Epidermal melanocyte (primary cell): ENCODE measurements at regions not wholly inside any gene's neighbourhood (a gene's known extent, or its start where the extent isn't known, plus 50 kb on each side); places are given as distances from the start of the nearest gene placed in this dataset.
"Not testable (repeated sequence)": the region's sequence is repeated elsewhere in the genome, so short reads cannot be mapped to it uniquely, and the experiment has no call there.

ENCODE experiments used
- DNase-seq: peaks from one replicate; pipeline ENCODE4 v3.0.0; 2011; ENCODE audit warnings: low spot score; ENCODE audit not compliant: insufficient read length

GRCh38 chr18:10114717-10115463 is 201.1 kb downstream of the VAPA start:
- no peak for DNase-seq

DNA sequence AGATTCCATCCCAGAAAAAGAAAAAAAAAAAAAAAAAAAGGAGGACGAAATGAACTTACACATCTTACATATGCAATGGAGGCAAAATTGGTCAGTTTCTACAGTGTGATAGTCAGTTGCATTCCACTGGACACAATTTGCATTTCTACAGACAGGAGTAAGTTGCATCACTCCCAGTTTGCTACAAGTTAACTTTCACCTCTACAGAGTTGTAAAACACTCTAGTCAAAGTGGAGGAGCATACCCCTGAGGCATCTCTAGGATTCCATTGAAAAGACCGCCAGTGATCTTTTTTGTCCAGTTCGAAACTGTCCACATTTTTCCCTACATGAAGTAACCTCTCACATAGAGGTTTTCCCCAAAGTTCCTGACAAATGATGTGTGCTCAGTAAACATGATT is 202.8 kb downstream of the VAPA start:
- DNase-seq, result no peak

DNA sequence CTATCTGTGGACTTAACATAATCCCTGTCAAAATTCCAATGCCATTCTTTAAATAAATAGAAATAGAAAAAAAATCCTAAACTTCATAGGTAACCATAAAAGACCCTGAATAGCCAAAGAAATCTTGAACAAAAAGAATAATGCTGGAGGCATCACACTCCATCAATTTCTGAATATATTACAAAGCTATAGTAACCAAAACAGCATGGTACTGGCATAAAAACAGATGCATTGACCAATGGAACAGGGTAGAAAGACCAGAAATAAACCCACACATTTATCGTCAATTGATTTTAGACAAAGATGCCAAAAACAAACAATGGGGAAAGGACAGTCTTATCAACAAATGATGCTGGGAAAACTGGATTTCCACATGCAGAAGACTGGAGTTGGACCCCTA is 205.7 kb downstream of the VAPA start:
- DNase-seq, result no peak

DNA sequence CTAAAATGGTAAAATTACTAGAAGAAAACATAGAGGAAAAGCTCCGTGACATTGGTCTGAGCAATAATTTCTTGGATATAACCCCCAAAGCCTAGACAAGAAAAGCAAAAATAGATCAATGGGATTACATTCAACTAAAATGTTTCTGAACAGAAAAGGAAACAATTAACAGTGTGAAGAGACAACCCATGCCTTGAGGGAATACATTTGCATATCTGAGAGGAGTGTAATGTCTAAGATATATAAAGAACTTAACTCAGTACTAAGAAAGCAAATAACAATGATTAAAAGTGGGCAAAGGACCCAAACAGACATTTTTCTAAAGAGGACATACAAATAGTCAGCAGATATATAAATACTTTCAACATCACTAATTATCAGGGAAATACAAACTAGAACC is 206.2 kb downstream of the VAPA start:
- DNase-seq, result no peak

DNA sequence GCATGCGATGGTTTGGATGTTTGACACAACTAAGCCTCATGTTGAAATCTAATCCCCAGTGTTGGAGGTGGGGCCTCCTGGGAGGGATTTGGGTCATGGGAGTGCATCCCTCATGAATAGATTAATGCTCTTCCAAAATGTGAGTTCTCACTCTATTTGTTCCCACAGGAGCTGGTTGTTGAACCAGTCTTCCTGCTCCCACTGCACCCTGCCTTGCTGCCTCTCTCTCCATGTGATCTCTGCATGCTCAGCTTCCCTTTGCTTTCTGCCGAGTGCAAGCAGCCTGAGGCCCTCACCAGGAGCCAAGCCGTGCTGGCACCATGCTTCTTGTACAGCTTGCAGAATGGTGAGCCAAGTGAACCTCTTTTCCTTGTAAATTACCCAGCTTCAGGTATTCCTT is 206.8 kb downstream of the VAPA start:
- no peak for DNase-seq

DNA sequence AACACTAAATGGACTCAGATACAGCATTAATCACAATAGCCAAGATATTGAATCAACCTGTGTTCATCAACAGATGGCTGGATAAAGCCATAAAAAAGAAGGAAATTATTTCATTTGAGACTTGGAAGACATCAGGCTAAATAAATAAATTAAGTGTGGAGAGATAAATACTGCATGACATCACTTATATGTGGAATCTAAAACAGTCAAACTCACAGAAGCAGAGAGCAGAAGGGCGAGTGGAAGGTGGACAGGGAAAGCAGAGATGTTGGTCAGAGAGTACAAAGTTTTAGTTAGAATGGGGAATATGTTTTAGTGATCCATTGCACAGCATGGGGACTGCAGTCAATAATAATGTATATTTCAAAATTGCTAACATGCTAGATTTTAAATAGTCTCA is 207.2 kb downstream of the VAPA start:
- no peak for DNase-seq

DNA sequence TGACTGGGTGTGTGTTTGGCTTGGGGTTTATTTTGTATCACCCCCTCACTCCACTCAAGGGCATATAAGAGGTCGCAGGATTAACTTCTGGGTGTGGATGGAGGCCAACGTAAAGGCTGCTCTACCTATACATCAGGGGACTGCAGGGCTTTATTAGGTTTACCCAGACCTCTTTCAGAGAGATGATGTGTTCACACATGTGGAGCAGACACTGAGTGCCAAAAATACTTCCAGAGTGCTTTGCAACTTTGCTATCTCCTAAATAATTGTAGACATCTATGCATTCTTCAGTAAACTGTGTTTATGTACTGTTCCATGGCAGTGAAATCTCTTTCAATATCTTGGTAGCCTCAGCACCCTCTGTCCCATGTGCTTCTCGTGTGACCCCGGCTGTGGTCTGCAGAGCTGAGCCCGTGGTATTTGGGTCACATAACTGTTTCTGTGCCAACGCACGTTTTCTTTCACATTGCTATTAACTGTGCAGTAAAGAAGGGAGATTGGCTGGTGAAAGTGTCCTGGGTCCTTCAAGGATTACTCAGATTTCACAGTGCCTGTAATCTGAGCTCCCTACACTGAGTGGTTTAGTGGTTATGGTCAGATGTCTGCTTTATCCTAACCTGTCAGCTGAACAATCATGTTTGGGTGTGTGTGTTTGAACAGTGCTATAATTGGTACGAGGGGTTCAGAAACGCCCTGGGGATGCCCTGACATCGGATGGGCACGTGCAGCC is 208.1 kb downstream of the VAPA start:
- DNase-seq, result peak; percentile 77

- no peak for DNase-seq
These were observed 209.5 kb downstream of the VAPA start for GRCh38 chr18:10122988-10123950.

GRCh38 chr18:10124071-10124470 is 210.3 kb downstream of the VAPA start:
- DNase-seq, result no peak

- no peak for DNase-seq
These were observed 210.7 kb downstream of the VAPA start for GRCh38 chr18:10124557-10124956.

DNA sequence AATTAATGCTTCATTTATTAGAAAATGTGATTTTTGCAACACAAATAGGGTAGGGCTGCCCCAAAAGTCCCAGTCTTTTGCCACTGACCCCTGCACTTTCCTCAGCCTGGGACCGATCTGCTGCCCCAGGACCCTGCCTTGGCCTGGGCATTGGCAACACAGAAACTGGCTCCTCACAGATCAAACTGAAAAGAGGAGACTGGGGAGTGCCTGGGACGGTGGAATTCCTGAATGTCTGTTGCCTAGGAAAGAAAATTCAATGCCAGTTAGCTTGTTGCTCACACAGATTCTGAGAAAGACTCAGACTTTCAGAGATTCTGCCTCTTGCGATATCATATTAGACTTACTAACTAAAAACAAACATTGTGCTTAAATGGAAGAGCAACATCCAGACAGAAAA is 211.2 kb downstream of the VAPA start:
- no peak for DNase-seq

- no peak for DNase-seq
These were observed 213.9 kb downstream of the VAPA start for GRCh38 chr18:10127729-10128128.

- no peak for DNase-seq
These were observed 215.2 kb downstream of the VAPA start for GRCh38 chr18:10128921-10129501.

- no peak for DNase-seq
These were observed 216.8 kb downstream of the VAPA start for GRCh38 chr18:10130606-10131005.

GRCh38 chr18:10131081-10131459 is 217.3 kb downstream of the VAPA start:
- DNase-seq, result no peak

DNA sequence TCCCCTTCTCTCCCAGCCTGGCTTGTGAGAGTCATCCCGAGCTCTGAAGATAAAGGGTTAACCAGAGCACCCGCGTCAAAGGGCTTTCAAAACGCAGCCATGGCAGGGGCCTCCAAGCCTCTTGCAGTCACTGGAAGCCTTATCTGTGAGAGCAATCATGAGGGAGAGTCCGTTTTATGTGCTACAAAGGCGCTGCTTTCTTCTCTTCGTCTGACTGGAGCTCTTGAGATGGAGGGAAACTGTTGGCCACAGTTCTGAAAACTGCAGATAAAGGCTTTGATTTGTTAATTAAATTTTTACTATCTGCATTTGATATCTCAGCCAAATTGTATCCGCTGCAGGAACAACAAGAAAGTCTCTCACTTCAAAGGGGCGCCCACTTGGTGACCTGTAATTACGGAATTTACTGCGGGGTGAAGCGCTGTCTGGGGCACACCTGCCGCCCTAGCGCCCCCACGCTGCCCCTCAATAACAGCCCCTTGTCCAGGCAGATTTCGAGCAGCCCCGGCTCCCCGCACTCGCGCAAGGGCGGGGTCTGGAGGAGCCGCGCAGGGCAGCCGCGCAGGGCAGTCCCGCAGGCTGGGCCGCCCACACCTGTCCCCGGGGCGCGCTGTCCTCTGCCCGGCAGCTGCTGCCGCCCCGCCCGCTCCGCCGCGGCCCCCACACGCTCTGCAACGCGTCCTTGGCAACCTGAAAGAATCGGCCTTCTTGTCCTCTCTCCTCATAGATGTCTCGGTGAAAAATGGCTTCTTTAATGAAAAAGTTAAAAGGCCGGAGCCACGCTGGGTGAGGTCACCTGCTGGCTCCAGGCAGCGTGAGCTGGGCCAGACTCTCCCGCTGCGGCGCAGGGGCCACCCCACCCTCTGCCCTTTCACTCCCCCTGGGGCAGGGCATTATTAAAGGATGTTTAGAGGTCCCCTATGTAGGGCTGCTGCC is 217.9 kb downstream of the VAPA start:
- DNase-seq, result no peak

GRCh38 chr18:10133516-10133915 is 219.7 kb downstream of the VAPA start:
- no peak for DNase-seq

DNA sequence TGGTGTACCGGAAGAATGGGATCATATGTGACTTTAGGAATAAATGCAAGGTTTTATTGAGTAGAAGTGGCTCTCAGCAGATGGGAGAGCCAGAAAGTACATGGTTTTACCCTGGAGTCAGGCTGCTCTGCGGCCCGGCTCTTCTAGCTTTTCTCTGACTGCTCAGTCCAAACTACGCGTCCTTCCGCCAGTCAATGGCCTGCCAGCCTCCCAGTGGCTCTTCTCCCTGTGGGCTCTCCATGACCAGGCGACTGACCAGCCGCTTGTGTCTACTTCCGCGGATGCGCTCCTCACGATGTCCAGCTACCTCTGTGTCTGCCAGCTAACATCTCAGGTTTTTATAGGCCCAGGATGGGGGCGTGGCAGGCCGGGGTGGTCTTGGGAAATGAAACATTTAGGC is 220.4 kb downstream of the VAPA start:
- DNase-seq, result no peak

- DNase-seq, result not testable (repeated sequence)
These were observed 220.9 kb downstream of the VAPA start for GRCh38 chr18:10134749-10135148.

- DNase-seq, result no peak
These were observed 221.6 kb downstream of the VAPA start for GRCh38 chr18:10135302-10135926.
